Calu3 (cell line): ENCODE measurements at regions not wholly inside any gene's neighbourhood (a gene's known extent, or its start where the extent isn't known, plus 50 kb on each side); places are given as distances from the start of the nearest gene placed in this dataset.

Experiments used
- BruUV-seq: library from RNA; stranded (reverse); fragments of 400-500 nt; replicated peaks from 2 replicates; lab custom pipeline; 2021; lab: Mats Ljungman, UMichigan
- CTCF ChIA-PET: fragments of 300-600 bp; sonication (Branson Sonifier 250); formaldehyde crosslinking; loops from one replicate; lab custom pipeline; 2022; ENCODE audit warnings: antibody characterized with exemption; lab: Charles Lee
- DNase-seq: peaks from one replicate; pipeline ENCODE4 v3.0.0; 2022
- H3K27ac Mint-ChIP-seq: one replicate; pipeline ENCODE4 v1.8.0; 2022; ENCODE audit warnings: mixed read lengths; ENCODE audit not compliant: unreplicated experiment
- H3K27me3 Mint-ChIP-seq: one replicate; pipeline ENCODE4 v1.8.0; 2022; ENCODE audit warnings: mixed read lengths; ENCODE audit not compliant: unreplicated experiment
- H3K36me3 Mint-ChIP-seq: one replicate; pipeline ENCODE4 v1.8.0; 2022; ENCODE audit warnings: mild to moderate bottlenecking, moderate library complexity, mixed read lengths; ENCODE audit not compliant: insufficient read depth, unreplicated experiment
- H3K4me1 Mint-ChIP-seq: one replicate; pipeline ENCODE4 v1.8.0; 2022; ENCODE audit warnings: mild to moderate bottlenecking, low read depth, mixed read lengths; ENCODE audit not compliant: unreplicated experiment
- H3K4me3 Mint-ChIP-seq: one replicate; pipeline ENCODE4 v1.8.0; 2022; ENCODE audit warnings: mild to moderate bottlenecking, low read depth, moderate library complexity, mixed read lengths; ENCODE audit not compliant: unreplicated experiment
- H3K9me3 Mint-ChIP-seq: one replicate; pipeline ENCODE4 v1.8.0; 2022; ENCODE audit warnings: low read depth, mixed read lengths; ENCODE audit not compliant: unreplicated experiment
- intact Hi-C: fragments of 100-400 bp; cut with micrococcal nuclease; formaldehyde crosslinking; loops from one replicate; pipeline ENCODE4 v1.10.0; 2022; ENCODE audit not compliant: unreplicated experiment
- TF ChIP-seq, protein P1 (sequence below): fragments of 200-600 bp; IDR thresholded peaks from one replicate; pipeline ENCODE4 v1.8.0; 2022; ENCODE audit warnings: antibody characterized with exemption; ENCODE audit not compliant: unreplicated experiment

DNA sequence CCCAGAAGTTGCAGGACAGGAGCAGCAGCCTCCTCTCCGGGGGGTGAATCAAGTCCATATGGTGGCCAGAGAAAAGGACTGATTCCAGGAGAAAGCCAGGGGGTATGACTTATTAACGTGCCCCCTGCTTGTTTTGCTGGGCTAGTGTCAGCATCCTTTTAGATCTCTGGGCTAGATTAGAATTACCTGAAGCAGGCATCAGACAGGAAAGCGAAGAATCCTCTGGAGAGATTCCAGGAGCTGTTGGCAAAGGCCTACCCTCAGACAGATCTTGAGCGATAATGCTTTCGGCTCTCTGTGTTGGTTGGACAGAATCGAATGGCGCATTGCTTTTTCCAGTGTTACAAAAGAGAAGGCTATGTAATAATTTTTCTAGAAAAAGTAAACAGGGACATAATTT, 164.0 kb upstream of the GLI3 start:
- Mint-ChIP-seq H3K36me3 (no peaks in the 10 kb centered on the region), H3K4me1 (no peaks in the 10 kb centered on the region), H3K27ac (no peak overlapping the region), H3K9me3 (peaks cover 9% of the 10 kb centered on the region), H3K4me3 (no peak overlapping the region), H3K27me3 (no peaks in the 10 kb centered on the region)
- TF ChIP-seq, protein P1, sequence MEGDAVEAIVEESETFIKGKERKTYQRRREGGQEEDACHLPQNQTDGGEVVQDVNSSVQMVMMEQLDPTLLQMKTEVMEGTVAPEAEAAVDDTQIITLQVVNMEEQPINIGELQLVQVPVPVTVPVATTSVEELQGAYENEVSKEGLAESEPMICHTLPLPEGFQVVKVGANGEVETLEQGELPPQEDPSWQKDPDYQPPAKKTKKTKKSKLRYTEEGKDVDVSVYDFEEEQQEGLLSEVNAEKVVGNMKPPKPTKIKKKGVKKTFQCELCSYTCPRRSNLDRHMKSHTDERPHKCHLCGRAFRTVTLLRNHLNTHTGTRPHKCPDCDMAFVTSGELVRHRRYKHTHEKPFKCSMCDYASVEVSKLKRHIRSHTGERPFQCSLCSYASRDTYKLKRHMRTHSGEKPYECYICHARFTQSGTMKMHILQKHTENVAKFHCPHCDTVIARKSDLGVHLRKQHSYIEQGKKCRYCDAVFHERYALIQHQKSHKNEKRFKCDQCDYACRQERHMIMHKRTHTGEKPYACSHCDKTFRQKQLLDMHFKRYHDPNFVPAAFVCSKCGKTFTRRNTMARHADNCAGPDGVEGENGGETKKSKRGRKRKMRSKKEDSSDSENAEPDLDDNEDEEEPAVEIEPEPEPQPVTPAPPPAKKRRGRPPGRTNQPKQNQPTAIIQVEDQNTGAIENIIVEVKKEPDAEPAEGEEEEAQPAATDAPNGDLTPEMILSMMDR: no peak
- intact Hi-C loops: no loop called here
- DNase-seq: no peak
- BruUV-seq: no TSS peak
- CTCF ChIA-PET: no interaction called here

DNA sequence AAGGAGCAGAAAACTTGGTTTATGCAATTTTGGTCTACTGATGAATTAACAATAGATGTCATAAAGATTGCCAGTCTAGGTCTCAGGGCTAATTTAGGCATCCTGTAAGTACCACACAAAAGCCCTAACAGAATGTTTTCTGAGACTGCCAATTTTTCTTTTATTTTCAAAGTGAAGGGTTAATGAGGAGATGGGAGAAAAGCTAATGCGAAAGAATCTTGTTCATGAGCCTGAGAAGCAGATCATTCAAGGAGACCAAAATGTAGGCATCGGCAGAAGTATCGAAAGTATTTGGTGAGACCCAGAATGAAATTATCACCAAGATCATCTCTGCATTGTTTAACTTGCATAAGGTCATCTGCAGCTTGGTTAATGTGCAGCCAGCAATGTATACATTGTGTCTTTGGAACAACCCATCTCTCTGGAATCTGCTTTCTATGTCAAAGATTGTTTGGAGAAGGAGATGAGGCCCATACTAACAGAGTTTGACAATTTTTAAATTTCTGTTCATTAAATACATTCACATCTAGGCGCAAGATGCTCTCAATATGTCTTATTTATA, 163.3 kb upstream of the GLI3 start:
- H3K4me3 Mint-ChIP-seq: no peak overlapping the region
- no peaks in the 10 kb centered on the region for H3K36me3 Mint-ChIP-seq
- no TSS peak for BruUV-seq
- TF ChIP-seq, protein P1: no peak
- H3K27ac Mint-ChIP-seq: no peak overlapping the region
- H3K27me3 Mint-ChIP-seq: no peaks in the 10 kb centered on the region
- CTCF ChIA-PET: no interaction called here
- H3K4me1 Mint-ChIP-seq: no peaks in the 10 kb centered on the region
- peaks cover 11% of the 10 kb centered on the region for H3K9me3 Mint-ChIP-seq
- DNase-seq: no peak
- intact Hi-C loops: no loop called here

DNA sequence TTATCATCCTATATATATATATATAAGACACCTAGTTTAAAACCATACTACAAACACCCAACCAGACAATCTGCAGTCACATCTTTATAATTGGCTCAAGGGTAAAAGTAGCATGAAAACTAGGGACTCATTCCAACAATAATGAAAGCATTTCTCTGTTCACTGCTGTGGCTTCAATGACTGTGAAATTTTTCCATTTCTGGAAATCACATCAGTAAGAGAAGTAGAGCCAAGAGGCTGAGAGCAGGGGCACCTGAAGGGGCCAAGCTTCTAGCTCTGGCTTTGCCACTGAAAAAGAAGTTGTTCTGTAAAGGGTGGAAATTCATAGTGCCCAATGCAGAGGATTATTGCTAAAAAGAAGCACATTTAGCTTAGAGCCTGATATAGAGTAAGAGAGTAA, 158.6 kb upstream of the GLI3 start:
- DNase-seq: no peak
- intact Hi-C loops: no loop called here
- Mint-ChIP-seq H3K4me3 (no peak overlapping the region), H3K4me1 (no peaks in the 10 kb centered on the region), H3K36me3 (no peaks in the 10 kb centered on the region), H3K27me3 (no peaks in the 10 kb centered on the region), H3K9me3 (peaks cover 4% of the 10 kb centered on the region), H3K27ac (no peak overlapping the region)
- CTCF ChIA-PET: interaction anchor here (0.7 kb wide), 1 partner anchor 26 kb away, joined by 3 read pairs; no protein-coding TSS in a partner anchor
- no TSS peak for BruUV-seq
- TF ChIP-seq, protein P1: no peak

DNA sequence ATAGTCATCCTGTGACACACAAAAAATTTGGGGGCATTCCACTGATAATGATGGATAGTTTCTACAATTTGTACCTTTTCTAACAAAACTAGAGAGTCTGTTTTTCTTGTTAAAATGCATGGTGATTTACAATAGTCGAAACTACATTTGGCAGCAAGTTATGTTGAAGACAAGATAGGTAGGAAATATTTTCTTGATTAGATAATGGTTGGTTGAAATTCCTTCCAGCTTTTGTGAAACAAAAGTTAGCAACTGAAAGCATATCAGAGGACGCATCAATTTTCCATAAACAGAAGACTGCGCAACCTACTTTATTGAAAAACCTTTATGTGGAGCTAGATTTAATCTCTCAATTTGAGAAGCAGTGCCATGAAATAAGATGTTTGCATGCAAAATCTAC, 155.8 kb upstream of the GLI3 start:
- TF ChIP-seq, protein P1: no peak
- intact Hi-C loops: no loop called here
- no peak overlapping the region for H3K4me3 Mint-ChIP-seq
- no peaks in the 10 kb centered on the region for H3K4me1 Mint-ChIP-seq
- H3K27me3 Mint-ChIP-seq: no peaks in the 10 kb centered on the region
- no peaks in the 10 kb centered on the region for H3K36me3 Mint-ChIP-seq
- DNase-seq: no peak
- CTCF ChIA-PET: no interaction called here
- peaks cover 9% of the 10 kb centered on the region for H3K9me3 Mint-ChIP-seq
- H3K27ac Mint-ChIP-seq: no peak overlapping the region
- BruUV-seq: no TSS peak
